Left ventricle myocardium inferior (tissue), 1 donor: ENCODE measurements at regions not wholly inside any gene's neighbourhood (a gene's known extent, or its start where the extent isn't known, plus 50 kb on each side); places are given as distances from the start of the nearest gene placed in this dataset.

ENCODE experiments used
- DNase-seq: peaks from one replicate; pipeline ENCODE4 v3.0.0-alpha.2; 2020
- H3K27ac ChIP-seq: fragments of 200-600 bp; replicated peaks from 2 replicates; pipeline ENCODE4 v1.8.0; 2021
- H3K27me3 ChIP-seq: fragments of 200-600 bp; 2 replicates; pipeline ENCODE4 v1.8.0; 2021; ENCODE audit warnings: low read depth
- H3K36me3 ChIP-seq: fragments of 200-600 bp; 2 replicates; pipeline ENCODE4 v1.8.0; 2021
- H3K4me1 ChIP-seq: fragments of 200-600 bp; 2 replicates; pipeline ENCODE4 v1.8.0; 2021
- H3K4me3 ChIP-seq: fragments of 200-600 bp; 2 replicates; pipeline ENCODE4 v1.8.0; 2021; ENCODE audit warnings: mild to moderate bottlenecking, moderate library complexity
- H3K9me3 ChIP-seq: fragments of 200-600 bp; replicated peaks from 2 replicates; pipeline ENCODE4 v1.8.0; 2021
- CTCF ChIP-seq: fragments of 200-600 bp; IDR thresholded peaks from 2 replicates; pipeline ENCODE4 v1.8.0; 2021; ENCODE audit warnings: antibody characterized with exemption, mild to moderate bottlenecking, borderline replicate concordance
- intact Hi-C: fragments of 100-400 bp; cut with micrococcal nuclease; formaldehyde crosslinking; loops from one replicate; pipeline ENCODE4 v1.11.0; 2022
- donor health status: DM: no; HTN: yes; CAD: no; lungs with severe emphysema.

DNA sequence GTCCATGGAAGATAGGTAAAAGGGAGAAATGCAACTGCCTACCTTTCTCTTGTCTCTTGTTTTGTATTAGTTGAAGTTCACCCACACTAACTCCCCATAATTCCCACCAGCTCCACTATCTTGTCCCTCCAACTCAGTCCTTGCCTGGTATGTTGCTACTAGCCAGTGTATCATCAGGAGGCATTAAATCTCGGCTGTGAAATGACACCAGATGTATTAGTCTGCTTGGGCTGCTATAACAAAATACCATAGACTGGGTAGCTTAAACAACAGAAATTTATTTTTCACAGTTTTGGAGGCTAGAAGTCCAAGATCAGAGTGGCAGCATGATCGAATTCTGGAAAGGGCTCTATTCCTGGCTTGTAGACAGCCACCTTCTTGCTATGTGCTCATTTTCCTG is 102.3 kb upstream of the WDR72 start:
- Histone ChIP-seq H3K27me3 (no peaks in the 10 kb centered on the region), H3K27ac (no peak overlapping the region), H3K4me1 (no peaks in the 10 kb centered on the region), H3K9me3 (peaks cover 2% of the 10 kb centered on the region), H3K4me3 (no peak overlapping the region), H3K36me3 (no peaks in the 10 kb centered on the region)
- intact Hi-C loops: no loop called here
- no peak for DNase-seq
- TF ChIP-seq CTCF: no peak

- Histone ChIP-seq H3K27ac (no peak overlapping the region), H3K27me3 (no peaks in the 10 kb centered on the region), H3K36me3 (no peaks in the 10 kb centered on the region), H3K4me1 (no peaks in the 10 kb centered on the region), H3K9me3 (peaks cover 22% of the 10 kb centered on the region), H3K4me3 (no peak overlapping the region)
- DNase-seq: no peak
- intact Hi-C loops: no loop called here
- no peak for TF ChIP-seq CTCF
These were observed 91.8 kb upstream of the WDR72 start for GRCh38 chr15:53851110-53851848.

GRCh38 chr15:53847745-53848144 is 88.3 kb upstream of the WDR72 start:
- H3K27ac ChIP-seq: no peak overlapping the region
- intact Hi-C loops: no loop called here
- no peak overlapping the region for H3K4me3 ChIP-seq
- no peak for TF ChIP-seq CTCF
- H3K27me3 ChIP-seq: no peaks in the 10 kb centered on the region
- H3K9me3 ChIP-seq: peaks cover 6% of the 10 kb centered on the region
- H3K36me3 ChIP-seq: no peaks in the 10 kb centered on the region
- H3K4me1 ChIP-seq: no peaks in the 10 kb centered on the region
- no peak for DNase-seq

- DNase-seq: no peak
- Histone ChIP-seq H3K36me3 (no peaks in the 10 kb centered on the region), H3K27me3 (no peaks in the 10 kb centered on the region), H3K4me1 (no peaks in the 10 kb centered on the region), H3K9me3 (peaks cover 6% of the 10 kb centered on the region), H3K27ac (no peak overlapping the region), H3K4me3 (no peak overlapping the region)
- intact Hi-C loops: no loop called here
- no peak for TF ChIP-seq CTCF
These were observed 85.2 kb upstream of the WDR72 start for GRCh38 chr15:53844634-53845033.

DNA sequence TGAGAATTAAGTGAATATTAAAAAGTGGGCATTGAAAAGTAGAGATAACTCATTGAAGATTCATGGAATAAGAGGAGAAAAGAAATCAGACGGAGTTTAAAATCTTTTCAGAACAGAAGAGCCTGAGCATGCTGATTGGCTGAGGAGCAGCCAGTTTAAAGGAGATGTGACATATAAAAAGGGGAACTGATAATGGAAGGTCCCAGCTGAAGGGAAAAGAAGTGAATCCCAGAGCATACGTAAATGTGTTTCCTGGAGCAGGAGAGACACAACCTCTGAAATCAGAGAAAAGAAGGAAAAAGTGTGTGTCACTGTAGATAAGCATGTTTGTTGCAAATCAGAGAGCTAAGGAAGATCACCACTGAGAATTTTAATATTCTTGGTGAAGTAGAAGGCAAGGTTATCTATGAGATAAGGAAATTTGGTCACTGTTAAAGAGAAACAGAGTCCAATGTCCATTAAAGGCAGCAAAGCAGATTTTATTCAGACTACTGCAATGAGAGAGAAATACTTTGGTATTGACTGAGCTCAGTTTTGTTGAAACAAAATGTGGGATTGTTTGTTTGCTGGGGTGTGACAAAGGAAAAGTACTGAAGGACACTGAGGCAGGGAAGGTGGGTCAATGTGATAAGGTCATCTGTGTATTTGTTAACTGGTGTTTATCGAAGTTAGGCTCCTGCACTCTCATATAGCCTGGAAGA is 84.6 kb upstream of the WDR72 start:
- intact Hi-C loops: no loop called here
- Histone ChIP-seq H3K4me3 (no peak overlapping the region), H3K36me3 (no peaks in the 10 kb centered on the region), H3K27ac (no peak overlapping the region), H3K4me1 (no peaks in the 10 kb centered on the region), H3K9me3 (peaks cover 6% of the 10 kb centered on the region), H3K27me3 (no peaks in the 10 kb centered on the region)
- no peak for TF ChIP-seq CTCF
- no peak for DNase-seq
